ENCODE measurements at regions not wholly inside any gene's neighbourhood (a gene's known extent, or its start where the extent isn't known, plus 50 kb on each side); places are given as distances from the start of the nearest gene placed in this dataset.

DNA sequence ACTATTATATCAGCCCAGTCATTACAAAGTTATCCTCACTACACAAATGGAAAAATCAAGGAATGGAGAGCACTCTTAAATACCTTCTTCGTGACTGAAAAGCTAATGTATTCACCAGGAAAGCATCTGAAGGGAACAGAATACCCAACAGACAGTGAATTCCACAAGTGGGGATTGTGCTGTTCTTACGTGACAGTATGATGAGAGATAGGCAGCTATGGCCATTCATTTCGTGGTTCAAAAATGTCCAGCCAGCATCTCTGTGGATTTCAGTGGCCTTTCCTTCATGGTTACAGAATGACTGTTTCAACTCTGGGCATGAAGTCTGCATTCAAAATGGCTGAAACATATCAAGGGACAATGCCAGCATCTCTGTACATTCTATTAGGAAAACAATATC, 323.8 kb downstream of the PRELID2 start:
- Histone ChIP-seq H3K4me2 (ENCODE audit: unreplicated experiment) (no peak overlapping the region), H3K4me1 (ENCODE audit: insufficient read depth) (peaks cover 19% of the 10 kb centered on the region), H3K36me3 (ENCODE audit: low read depth) (no peaks in the 10 kb centered on the region), H3K27me3 (replicated peaks; ENCODE audit: insufficient read depth) (no peaks in the 10 kb centered on the region), H3K9me3 (ENCODE audit: low read depth) (no peaks in the 10 kb centered on the region), H3F3A (ENCODE audit: insufficient read depth) (peaks cover 15% of the 10 kb centered on the region), H3K79me2 (ENCODE audit: insufficient read depth) (no peaks in the 10 kb centered on the region), H4K20me1 (ENCODE audit: insufficient read depth) (no peaks in the 10 kb centered on the region), H3K4me3 (no peak overlapping the region), H3K9me2 (ENCODE audit: insufficient read depth) (no peaks in the 10 kb centered on the region), H3K9ac (no peak overlapping the region), H3K27ac (no peak overlapping the region), H2AFZ (no peak overlapping the region)
- TF ChIP-seq EZH2phosphoT487 (IDR thresholded peaks at IDR 0.05; ENCODE audit: insufficient read depth, low read depth) (no peak), EZH2 (IDR thresholded peaks at IDR 0.05; ENCODE audit: insufficient read depth, poor library complexity, severe bottlenecking) (no peak)
- no peak for DNase-seq
- in situ Hi-C loops (cut with MboI): no loop called here
- WGBS, 2 experiments (ENCODE audit: low coverage in 1 of 2, low lambda C conversion rate in 2 of 2, missing lambda C conversion rate in 2 of 2): 75 to 82% methylated on average over 3 of the region's 3 CpGs

DNA sequence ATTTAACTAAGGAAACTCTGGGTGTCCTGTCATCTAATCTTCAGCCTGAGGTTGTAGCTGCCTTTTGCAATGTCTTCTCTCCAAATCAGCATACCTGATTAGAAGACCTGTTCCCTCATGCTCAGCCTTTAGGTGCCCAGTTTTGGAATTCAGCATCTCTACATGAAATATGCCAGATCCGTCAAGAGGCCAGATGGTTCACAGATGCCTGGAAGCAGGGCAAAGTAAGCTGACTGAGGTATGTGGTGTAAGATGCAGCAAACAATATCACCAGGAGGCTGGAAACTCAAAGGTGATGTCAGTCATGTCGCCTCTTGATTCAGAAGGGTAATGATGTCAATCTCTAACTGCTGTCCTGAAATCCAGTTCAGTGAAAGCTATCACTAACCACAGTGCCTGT, 324.4 kb downstream of the PRELID2 start:
- Histone ChIP-seq H3K27ac (no peak overlapping the region), H3K4me1 (ENCODE audit: insufficient read depth) (peaks cover 19% of the 10 kb centered on the region), H3K79me2 (ENCODE audit: insufficient read depth) (no peaks in the 10 kb centered on the region), H3F3A (ENCODE audit: insufficient read depth) (peaks cover 15% of the 10 kb centered on the region), H3K9me2 (ENCODE audit: insufficient read depth) (no peaks in the 10 kb centered on the region), H3K9me3 (ENCODE audit: low read depth) (no peaks in the 10 kb centered on the region), H3K9ac (no peak overlapping the region), H3K4me3 (no peak overlapping the region), H3K4me2 (ENCODE audit: unreplicated experiment) (no peak overlapping the region), H4K20me1 (ENCODE audit: insufficient read depth) (no peaks in the 10 kb centered on the region), H3K27me3 (replicated peaks; ENCODE audit: insufficient read depth) (no peaks in the 10 kb centered on the region), H2AFZ (peak overlapping the region; percentile 16; the same call in 1 of the 2 replicates), H3K36me3 (ENCODE audit: low read depth) (no peaks in the 10 kb centered on the region)
- DNase-seq: no peak
- TF ChIP-seq EZH2phosphoT487 (IDR thresholded peaks at IDR 0.05; ENCODE audit: insufficient read depth, low read depth) (no peak), EZH2 (IDR thresholded peaks at IDR 0.05; ENCODE audit: insufficient read depth, poor library complexity, severe bottlenecking) (no peak)
- in situ Hi-C loops (cut with MboI): no loop called here
- WGBS, 2 experiments (ENCODE audit: low coverage in 1 of 2, low lambda C conversion rate in 2 of 2, missing lambda C conversion rate in 2 of 2): 71 to 72% methylated on average over 2 of the region's 2 CpGs

DNA sequence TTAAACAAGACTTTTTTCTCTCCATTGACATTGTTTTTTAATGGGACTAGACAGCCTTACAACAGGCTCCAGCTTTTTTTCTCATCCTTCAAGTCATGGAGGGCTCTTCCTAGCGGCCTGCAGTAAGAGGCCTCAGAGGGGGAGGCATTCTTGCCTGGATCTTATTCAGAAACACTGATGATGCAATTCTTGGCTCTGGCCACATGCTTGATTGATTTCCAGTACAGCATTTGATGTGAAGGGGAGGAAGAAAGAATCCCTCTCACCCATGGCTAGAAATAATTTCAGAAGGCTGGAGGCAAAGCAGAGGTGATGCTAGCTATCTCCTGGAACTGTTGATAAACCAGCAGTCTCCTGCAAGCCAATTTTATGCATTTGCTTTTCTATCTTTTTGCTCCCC, 324.8 kb downstream of the PRELID2 start:
- H3K36me3 ChIP-seq (ENCODE audit: low read depth): no peaks in the 10 kb centered on the region
- DNase-seq: peak; percentile 53
- no peak overlapping the region for H3K9ac ChIP-seq
- H3K4me2 ChIP-seq (ENCODE audit: unreplicated experiment): no peak overlapping the region
- no peaks in the 10 kb centered on the region for H4K20me1 ChIP-seq (ENCODE audit: insufficient read depth)
- no peaks in the 10 kb centered on the region for H3K9me2 ChIP-seq (ENCODE audit: insufficient read depth)
- H3K79me2 ChIP-seq (ENCODE audit: insufficient read depth): no peaks in the 10 kb centered on the region
- H2AFZ ChIP-seq: peak overlapping the region; percentile 16; the same call in 1 of the 2 replicates
- H3K4me3 ChIP-seq: no peak overlapping the region
- TF ChIP-seq EZH2phosphoT487 (IDR thresholded peaks at IDR 0.05; ENCODE audit: insufficient read depth, low read depth) (no peak), EZH2 (IDR thresholded peaks at IDR 0.05; ENCODE audit: insufficient read depth, poor library complexity, severe bottlenecking) (no peak)
- H3K9me3 ChIP-seq (ENCODE audit: low read depth): no peaks in the 10 kb centered on the region
- in situ Hi-C loops (cut with MboI): no loop called here
- 26 to 31% methylated on average over 1 of the region's 1 CpG for WGBS, 2 experiments (ENCODE audit: low coverage in 1 of 2, low lambda C conversion rate in 2 of 2, missing lambda C conversion rate in 2 of 2)
- peak overlapping the region; percentile 73; the same call in 1 of the 2 replicates for H3K27ac ChIP-seq
- H3K27me3 ChIP-seq (replicated peaks; ENCODE audit: insufficient read depth): no peaks in the 10 kb centered on the region
- H3F3A ChIP-seq (ENCODE audit: insufficient read depth): peaks cover 15% of the 10 kb centered on the region
- peaks cover 19% of the 10 kb centered on the region for H3K4me1 ChIP-seq (ENCODE audit: insufficient read depth)

DNA sequence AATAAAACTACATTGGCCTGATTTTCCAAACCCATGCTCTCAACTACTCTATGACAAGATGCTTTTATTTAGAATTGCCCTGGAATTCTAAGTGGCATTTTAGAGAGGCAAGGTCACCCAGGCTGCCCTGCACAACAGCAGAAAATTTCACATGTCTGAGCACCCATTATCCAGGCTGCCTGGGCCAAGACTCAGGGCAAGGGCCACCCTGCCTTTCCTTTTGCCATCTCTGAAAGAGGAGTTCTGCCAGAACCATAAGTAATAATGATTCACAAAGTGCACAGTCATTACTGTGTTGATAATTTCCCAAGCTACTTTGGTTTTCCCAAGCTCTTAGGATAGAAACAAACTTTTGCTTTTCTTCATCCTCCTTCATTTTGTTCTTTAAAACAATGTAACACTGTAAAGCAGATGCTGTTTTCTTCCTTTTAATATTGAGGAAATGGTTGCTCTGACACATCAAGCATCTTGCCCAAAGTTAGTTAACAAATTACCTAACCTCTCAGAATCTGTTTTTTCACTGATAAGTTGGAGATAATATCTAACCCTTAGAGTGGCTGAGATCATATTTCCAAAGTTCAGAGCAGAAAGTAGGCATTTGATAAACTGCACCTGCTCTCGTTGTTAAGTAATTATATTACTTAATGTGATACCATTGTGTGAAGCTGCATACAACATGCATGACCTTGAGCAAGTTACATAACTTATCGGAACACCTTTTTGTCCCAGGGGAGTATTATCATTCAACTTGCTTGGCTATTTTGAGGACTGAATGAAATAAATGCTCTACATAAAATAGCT, 325.6 kb downstream of the PRELID2 start:
- peaks cover 15% of the 10 kb centered on the region for H3F3A ChIP-seq (ENCODE audit: insufficient read depth)
- in situ Hi-C loops (cut with MboI): no loop called here
- H4K20me1 ChIP-seq (ENCODE audit: insufficient read depth): no peaks in the 10 kb centered on the region
- peaks cover 19% of the 10 kb centered on the region for H3K4me1 ChIP-seq (ENCODE audit: insufficient read depth)
- H3K9ac ChIP-seq: 0 out of 2 replicates have a peak overlapping the region, but pooled peaks have one; percentile 33
- no peak for TF ChIP-seq EZH2phosphoT487 (IDR thresholded peaks at IDR 0.05; ENCODE audit: insufficient read depth, low read depth)
- no peaks in the 10 kb centered on the region for H3K36me3 ChIP-seq (ENCODE audit: low read depth)
- H3K79me2 ChIP-seq (ENCODE audit: insufficient read depth): no peaks in the 10 kb centered on the region
- DNase-seq: peak; percentile 70
- 93 to 100% methylated on average over 2 of the region's 2 CpGs for WGBS, 2 experiments (ENCODE audit: low coverage in 1 of 2, low lambda C conversion rate in 2 of 2, missing lambda C conversion rate in 2 of 2)
- peak overlapping the region; percentile 73 for H3K27ac ChIP-seq
- peak overlapping the region; percentile 46 for H3K4me2 ChIP-seq (ENCODE audit: unreplicated experiment)
- peak overlapping the region; percentile 67; the same call in 1 of the 2 replicates for H2AFZ ChIP-seq
- no peaks in the 10 kb centered on the region for H3K9me2 ChIP-seq (ENCODE audit: insufficient read depth)
- no peaks in the 10 kb centered on the region for H3K27me3 ChIP-seq (replicated peaks; ENCODE audit: insufficient read depth)
- H3K4me3 ChIP-seq: no peak overlapping the region
- no peaks in the 10 kb centered on the region for H3K9me3 ChIP-seq (ENCODE audit: low read depth)
